Activated T-cell treated with anti-CD3 and anti-CD28 coated beads for 48 hours (primary cell): ENCODE measurements at regions not wholly inside any gene's neighbourhood (a gene's known extent, or its start where the extent isn't known, plus 50 kb on each side); places are given as distances from the start of the nearest gene placed in this dataset.

Experiments used
- DNase-seq: peaks from one replicate; pipeline ENCODE4 v3.0.0-alpha.2; 2020; ENCODE audit warnings: low read depth

GRCh38 chr1:30048905-30049304 lies 674.5 kb downstream of the MATN1 start:
- no peak for DNase-seq

DNA sequence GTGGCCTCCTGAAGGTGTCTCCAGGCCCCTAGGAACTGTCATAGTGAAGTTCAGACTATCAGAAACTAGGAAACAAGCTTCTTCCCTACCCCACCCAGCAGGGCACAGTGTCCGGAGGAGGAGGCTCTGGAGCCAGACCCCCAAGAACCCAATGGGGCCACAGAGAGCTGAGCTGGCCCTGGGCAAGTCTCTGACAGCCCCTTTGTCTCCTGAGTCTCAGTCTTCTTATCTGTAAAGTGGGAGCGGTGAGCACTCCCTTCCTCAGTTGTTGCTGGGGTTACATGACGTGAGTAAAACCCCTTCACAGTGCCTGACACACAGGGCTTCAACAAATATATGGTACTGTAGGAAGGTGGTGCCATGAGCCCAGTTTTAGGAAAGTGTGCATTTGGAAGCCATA lies 675.8 kb downstream of the MATN1 start:
- DNase-seq = no peak

- DNase-seq = no peak
These were observed 676.6 kb downstream of the MATN1 start for GRCh38 chr1:30046751-30047150.

DNA sequence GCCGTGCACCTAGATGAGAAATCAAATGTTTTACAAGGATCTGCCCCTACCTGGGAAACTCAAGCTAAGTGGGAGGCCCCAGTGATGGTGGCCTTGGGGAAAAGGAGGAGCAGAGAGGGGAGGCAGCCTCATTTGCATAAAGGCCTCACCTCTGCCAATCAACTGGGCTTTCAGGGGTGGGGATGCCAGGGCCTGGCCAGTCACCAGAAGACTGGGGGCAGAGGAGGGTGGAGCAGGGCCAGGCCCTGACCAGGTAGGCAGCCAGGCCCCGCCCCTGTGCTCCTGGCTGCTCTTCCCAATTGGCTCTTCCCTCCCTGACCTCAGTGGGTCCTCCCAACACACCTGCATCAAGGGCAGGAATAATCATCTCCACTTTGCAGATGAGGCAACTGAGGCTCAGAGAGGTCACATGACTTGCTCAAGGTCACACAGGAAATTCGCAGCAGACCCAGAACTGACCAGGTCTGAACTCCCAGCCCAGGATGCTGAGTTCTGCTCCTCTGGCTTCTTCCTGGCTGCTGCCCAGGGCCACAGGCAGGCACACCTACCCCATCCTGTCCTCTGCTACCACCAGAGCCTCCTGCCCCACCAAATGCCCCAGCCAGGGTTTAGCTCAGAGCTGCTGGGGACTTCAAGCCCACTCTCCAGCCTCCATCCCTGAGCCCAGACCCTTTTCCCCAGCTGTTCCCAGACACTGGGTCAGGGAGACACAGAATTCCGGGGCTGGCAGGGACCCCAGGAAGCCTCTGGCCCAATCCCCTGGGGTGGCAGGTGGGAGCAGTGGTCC lies 677.9 kb downstream of the MATN1 start:
- DNase-seq = no peak

- no peak for DNase-seq
These were observed 678.7 kb downstream of the MATN1 start for GRCh38 chr1:30044656-30045144.

GRCh38 chr1:30043731-30044408 lies 679.5 kb downstream of the MATN1 start:
- DNase-seq = no peak

GRCh38 chr1:30043256-30043655 lies 680.1 kb downstream of the MATN1 start:
- no peak for DNase-seq

DNA sequence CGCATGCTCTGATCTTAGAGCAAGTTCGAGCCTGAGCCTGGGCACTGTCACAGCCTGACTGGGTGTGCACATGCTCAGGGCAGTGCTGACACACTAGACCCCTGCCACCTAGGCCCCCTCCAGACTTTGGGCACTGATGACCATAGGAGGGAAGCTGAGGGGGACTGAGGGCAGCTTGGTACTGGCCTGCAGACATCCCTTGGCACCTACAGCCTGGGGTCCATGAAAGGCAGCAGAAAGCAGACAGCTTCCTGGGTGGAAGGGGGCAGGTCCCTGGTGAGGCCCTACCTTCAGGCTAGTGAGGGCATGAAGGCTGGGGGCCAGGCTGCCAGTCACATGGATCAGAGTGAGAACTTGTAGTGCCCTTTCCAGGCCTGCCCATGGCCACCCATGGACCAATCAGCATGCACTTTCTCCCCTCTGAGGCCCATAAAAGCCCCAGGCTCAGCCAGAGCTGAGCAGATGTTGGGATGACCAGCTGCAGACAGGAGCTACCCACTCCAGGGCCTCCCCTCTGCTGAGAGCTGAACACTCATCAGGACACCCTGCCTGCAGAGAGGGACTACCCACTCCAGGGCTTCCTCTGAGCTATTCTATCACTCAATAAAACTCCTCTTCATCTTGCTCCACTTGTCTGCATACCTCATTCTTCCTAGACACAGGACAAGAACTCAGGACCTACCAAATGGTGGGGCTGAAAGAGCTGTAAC lies 680.8 kb downstream of the MATN1 start:
- DNase-seq = no peak

GRCh38 chr1:30041741-30042437 lies 681.5 kb downstream of the MATN1 start:
- no peak for DNase-seq

GRCh38 chr1:30040081-30041019 lies 683.0 kb downstream of the MATN1 start:
- no peak for DNase-seq

DNA sequence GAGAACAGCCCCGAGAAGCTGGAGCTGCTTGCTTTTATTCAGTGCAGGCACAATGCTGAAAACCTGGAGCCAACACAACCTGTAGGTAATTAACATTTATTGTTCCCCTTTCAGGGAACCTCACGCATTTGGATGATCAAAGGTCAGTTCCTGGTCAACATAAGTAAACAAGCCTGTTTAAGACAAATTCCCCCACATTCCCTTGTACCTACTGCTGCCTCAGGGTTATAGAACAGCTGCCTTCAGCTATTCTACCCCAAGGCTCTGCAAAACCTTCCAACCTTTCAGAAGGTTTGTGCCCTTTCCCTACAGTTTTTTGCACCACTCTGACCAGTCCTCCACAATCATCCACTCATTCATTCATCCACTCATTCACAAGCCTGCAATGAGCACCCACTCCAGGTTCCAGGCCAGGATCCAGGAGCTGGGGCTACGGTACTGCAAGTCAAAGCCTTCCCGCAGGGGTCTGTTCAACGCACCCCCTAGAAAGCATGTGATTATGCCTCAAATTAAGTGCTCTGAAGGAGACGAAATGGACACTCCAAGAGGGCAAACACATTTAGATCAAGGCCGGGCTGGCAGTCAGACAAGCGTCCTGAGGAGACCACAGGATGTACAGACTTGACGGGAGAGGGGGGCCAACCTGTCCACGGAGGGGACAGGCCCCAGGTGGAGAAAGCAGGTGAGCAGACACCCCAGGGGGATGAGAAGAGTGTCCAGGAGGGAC lies 683.9 kb downstream of the MATN1 start:
- no peak for DNase-seq

- no peak for DNase-seq
These were observed 685.0 kb downstream of the MATN1 start for GRCh38 chr1:30038134-30039025.

- no peak for DNase-seq
These were observed 685.9 kb downstream of the MATN1 start for GRCh38 chr1:30037251-30038118.

DNA sequence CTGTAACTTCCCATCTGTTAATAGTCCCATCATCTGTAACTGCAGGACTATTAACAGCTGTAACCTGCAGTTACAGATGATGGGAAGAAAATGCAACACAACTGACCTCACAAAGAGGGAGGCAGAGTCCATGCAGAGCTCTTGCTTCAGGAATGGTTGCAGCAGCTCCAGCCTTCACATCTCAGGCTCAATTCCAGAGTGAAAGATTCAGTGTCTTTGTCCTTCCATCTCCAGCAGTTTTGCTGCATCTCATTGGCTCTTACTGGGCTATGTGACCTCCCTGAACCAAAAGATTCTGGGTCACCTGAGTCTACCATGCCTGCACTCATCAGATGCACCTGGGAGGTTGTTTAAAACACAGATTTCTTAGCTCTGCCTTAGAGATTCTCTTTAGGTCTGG lies 686.7 kb downstream of the MATN1 start:
- DNase-seq = no peak

DNA sequence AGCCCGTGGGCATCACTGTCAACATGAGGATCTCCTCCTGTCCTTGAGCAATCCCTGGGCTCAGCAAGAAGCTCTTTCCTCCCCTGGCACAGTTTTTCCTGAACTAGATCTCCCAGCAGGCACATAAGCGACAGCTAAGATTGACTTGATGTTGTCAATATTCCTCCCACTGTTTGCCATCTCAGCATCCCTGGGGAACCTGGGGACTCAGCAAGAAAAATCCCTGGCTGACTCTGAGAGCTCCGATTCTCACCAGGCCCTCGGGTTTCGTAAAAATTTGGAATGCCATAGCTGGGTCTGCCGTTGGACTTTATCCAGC lies 687.2 kb downstream of the MATN1 start:
- DNase-seq = no peak

DNA sequence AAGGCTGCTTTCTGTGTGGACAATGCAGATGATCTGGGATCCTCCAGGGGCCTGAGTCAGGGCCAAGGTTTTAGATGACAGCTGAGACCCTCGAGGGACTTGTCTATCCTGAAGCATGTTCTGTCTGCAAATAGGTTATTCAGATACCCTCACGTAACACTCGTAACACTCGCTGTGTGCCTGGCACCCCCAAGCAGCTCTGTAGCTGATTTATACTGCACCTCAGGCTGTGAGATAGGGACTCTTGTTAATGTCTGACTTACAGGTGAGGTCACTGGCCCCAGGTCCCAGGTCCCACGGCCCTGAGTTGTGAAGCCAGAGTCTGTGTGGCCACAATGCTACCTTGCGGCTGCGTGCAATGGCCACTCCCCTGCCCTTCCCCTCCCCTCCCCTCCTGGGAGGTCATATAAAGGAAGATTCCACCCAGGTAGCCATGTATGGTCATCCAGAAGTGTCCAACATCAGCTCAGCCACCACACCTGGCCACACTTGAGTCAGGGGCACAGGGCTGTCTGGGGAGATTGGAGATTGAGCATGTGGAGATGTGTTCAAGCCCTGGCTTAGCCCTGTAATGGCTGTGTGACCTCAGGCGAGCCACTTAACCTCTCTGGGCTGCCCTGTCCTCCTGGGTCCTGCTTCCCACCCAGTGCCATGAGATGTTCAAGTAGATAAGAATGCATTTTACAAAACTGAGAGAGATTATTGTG lies 687.7 kb downstream of the MATN1 start:
- DNase-seq = no peak

DNA sequence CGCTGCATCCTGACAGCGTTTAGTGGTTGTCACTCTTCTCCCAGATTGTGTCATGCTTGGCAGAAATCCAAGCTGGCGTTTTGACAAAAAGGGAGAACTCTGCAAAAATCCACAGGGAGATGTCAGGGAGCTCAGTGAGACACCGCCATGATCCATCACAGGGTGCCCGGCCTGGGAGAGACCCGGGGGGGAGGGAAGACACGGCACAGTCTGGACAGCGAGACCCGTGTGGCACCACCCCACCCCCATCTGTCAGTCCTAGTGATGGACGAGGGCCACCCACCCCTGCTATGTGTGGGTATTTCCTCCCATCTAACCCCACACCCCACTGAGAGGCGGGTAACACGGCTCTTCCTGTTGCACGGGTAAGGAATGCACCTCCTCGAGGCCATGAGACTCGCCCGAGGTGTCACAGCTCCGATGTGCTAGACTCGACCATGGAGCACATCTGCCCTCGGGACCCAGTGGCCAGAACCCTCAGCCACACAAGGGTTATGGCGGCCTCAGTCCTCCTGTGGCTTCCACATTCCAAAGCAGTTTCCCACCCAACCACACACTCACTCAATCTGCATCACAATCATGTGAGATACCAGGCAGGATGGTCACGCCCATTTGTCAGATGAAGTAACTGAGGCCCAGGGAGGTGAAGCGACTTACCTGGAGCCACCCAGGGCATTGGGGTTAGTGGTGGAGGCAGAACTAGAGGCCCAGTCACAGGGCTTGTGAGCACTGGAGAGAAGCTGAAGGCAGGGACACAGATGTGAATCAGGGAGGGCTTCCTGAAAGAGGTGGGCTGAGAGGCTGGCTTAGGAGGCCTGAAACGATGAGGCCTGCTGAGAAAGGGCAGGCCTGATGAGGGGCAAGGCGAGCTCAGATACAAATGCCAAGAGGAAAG lies 688.5 kb downstream of the MATN1 start:
- no peak for DNase-seq
